Neural crest cell (in vitro differentiated cells): ENCODE measurements at regions not wholly inside any gene's neighbourhood (a gene's known extent, or its start where the extent isn't known, plus 50 kb on each side); places are given as distances from the start of the nearest gene placed in this dataset.

Experiments used
- DNase-seq: peaks from one replicate; pipeline ENCODE4 v3.0.0; 2021; ENCODE audit warnings: low read depth, mixed read lengths, low spot score
- H3K27ac Mint-ChIP-seq: one replicate; pipeline ENCODE4 v1.8.0; 2021; ENCODE audit warnings: mild to moderate bottlenecking, mixed read lengths; ENCODE audit not compliant: unreplicated experiment
- H3K27me3 Mint-ChIP-seq: 2 replicates; pipeline ENCODE4 v1.8.0; 2021; ENCODE audit warnings: low read depth, mild to moderate bottlenecking, mixed read lengths
- H3K36me3 Mint-ChIP-seq: 2 replicates; pipeline ENCODE4 v1.8.0; 2021; ENCODE audit warnings: low read depth, mild to moderate bottlenecking, mixed read lengths
- H3K4me1 Mint-ChIP-seq: 2 replicates; pipeline ENCODE4 v1.8.0; 2021; ENCODE audit warnings: mixed read lengths
- H3K4me3 Mint-ChIP-seq: one replicate; pipeline ENCODE4 v1.8.0; 2021; ENCODE audit warnings: mild to moderate bottlenecking, mixed read lengths
- H3K9me3 Mint-ChIP-seq: 2 replicates; pipeline ENCODE4 v1.8.0; 2021; ENCODE audit warnings: mixed read lengths
- TF ChIP-seq, protein P1 (sequence below): fragments of 200-600 bp; sonication (generic); conservative IDR thresholded peaks from 2 replicates; pipeline ENCODE4 v1.5.0; 2021; ENCODE audit warnings: antibody characterized with exemption, mild to moderate bottlenecking

DNA sequence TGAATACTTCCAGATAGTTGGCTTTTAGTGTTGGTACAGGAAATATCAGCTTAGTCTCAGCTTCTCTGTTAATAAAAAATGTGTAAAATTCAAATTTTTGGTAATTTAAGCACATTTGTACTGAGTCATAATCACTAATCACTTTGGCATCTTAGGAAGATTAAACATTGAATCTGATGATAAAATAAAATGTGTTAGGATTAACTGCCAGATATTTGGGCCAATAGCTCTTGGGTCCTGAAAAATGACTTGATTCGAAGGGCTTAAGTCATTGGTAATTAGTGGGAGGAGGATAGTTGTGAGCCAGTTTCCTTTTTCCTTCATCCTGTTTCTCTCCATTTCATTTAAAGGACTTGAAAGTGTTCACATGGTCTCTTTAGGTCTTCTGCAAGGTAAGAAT, 426.1 kb downstream of the RFPL4B start:
- Mint-ChIP-seq H3K4me1 (peaks cover 6% of the 10 kb centered on the region), H3K4me3 (no peak overlapping the region)
- TF ChIP-seq, protein P1, sequence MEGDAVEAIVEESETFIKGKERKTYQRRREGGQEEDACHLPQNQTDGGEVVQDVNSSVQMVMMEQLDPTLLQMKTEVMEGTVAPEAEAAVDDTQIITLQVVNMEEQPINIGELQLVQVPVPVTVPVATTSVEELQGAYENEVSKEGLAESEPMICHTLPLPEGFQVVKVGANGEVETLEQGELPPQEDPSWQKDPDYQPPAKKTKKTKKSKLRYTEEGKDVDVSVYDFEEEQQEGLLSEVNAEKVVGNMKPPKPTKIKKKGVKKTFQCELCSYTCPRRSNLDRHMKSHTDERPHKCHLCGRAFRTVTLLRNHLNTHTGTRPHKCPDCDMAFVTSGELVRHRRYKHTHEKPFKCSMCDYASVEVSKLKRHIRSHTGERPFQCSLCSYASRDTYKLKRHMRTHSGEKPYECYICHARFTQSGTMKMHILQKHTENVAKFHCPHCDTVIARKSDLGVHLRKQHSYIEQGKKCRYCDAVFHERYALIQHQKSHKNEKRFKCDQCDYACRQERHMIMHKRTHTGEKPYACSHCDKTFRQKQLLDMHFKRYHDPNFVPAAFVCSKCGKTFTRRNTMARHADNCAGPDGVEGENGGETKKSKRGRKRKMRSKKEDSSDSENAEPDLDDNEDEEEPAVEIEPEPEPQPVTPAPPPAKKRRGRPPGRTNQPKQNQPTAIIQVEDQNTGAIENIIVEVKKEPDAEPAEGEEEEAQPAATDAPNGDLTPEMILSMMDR = no peak

DNA sequence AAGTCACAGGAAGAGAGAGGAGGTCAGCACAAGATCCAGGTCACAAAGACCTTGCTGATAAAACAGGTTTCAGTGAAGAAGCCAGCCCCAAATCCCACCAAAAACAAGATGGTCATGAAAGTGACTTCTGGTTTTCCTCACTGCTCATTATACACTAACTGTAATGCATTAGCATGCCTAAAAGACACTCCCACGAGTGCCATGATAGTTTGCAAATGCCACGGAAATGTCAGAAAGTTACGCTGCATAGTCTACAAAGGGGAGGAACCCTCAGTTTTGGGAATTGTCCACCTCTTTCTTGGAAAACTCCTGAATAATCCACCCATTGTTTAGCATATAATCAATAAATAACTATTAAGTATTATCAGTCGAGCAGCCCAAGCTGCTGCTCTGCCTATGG, 427.2 kb downstream of the RFPL4B start:
- Mint-ChIP-seq H3K36me3 (peaks cover 8% of the 10 kb centered on the region), H3K4me1 (peaks cover 7% of the 10 kb centered on the region), H3K27me3 (no peaks in the 10 kb centered on the region), H3K27ac (no peak overlapping the region), H3K4me3 (no peak overlapping the region), H3K9me3 (peaks cover 9% of the 10 kb centered on the region)
- DNase-seq = no peak
- TF ChIP-seq, protein P1 = no peak

More for the DNA sequence above, 426.1 kb downstream of the RFPL4B start:
- no peak for DNase-seq
- H3K27ac Mint-ChIP-seq = no peak overlapping the region
- H3K9me3 Mint-ChIP-seq = peaks cover 15% of the 10 kb centered on the region
- peaks cover 14% of the 10 kb centered on the region for H3K36me3 Mint-ChIP-seq
- H3K27me3 Mint-ChIP-seq = no peaks in the 10 kb centered on the region

DNA sequence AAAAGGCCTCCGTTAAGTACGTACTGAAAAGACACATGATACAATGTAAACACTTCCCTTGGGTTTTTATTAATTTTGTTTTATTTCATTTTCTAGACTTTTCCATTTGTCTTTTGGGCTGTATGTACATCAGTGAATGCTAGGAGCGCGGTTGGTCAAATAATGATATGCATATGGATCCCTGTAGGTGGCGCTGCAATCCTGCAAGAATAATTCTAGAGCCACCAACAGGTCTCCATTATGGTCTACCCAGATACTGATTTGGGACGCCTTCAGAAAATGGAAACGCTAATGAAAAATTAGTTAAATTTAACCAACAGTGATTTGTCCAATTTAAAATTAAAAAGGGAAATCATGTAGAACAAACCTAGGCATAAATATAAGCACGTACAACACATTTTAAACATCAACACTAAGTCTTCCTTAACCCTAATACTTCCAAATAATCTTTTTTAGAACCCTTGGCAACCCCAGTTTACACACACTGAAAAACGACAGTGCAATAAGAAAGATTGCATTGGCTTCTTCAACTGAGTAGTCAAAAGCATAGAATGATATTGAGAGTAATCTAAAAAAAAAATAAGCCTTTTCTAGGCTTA, 433.5 kb downstream of the RFPL4B start:
- Mint-ChIP-seq H3K9me3 (peaks cover 5% of the 10 kb centered on the region), H3K27ac (no peak overlapping the region), H3K36me3 (peaks cover 7% of the 10 kb centered on the region), H3K4me1 (peaks cover 46% of the 10 kb centered on the region), H3K4me3 (peak overlapping the region; percentile 7), H3K27me3 (no peaks in the 10 kb centered on the region)
- peak; percentile 88 for DNase-seq
- TF ChIP-seq, protein P1 = peak; percentile 95

DNA sequence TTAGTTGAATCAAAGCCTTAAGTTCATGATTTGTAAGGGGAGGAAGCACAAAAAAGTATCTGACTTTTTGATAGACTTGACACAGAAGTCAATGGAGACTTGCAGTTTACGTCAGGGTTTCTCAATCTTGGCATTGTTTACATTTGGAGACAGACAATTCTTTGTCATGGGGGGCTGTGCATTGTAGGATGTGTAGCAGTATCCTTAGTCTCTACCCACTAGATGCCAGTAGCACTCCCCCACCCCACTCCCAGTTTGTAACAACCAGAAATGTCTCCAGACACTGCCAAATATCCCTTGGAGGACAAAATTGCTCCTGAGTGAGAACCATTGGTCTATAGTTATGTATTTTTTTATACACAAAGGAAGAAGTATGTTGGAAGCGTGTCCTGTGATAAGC, 434.1 kb downstream of the RFPL4B start:
- TF ChIP-seq, protein P1 = no peak
- Mint-ChIP-seq H3K4me3 (peak overlapping the region; percentile 54), H3K27me3 (no peaks in the 10 kb centered on the region), H3K36me3 (peaks cover 7% of the 10 kb centered on the region), H3K9me3 (peaks cover 5% of the 10 kb centered on the region), H3K4me1 (peaks cover 46% of the 10 kb centered on the region), H3K27ac (peak overlapping the region; percentile 59)
- DNase-seq = peak; percentile 32

DNA sequence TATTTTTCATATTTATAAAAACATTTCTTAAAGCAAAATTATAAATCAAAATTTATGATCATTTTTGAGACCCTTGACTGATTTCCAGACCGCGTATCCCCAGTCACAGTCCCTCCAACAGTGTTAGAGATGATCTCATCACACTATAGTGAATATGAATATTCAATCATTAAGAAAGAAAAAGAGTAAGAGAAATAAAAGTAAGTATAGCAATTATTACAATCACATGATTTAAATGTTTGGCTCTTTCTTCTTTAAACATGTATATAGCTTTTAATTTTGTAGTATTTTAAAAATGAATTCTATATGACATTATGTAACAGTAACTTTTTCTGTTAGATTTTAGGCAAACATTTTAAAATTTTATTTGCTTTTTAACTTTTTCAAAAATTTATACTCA, 438.3 kb downstream of the RFPL4B start:
- H3K27me3 Mint-ChIP-seq = no peaks in the 10 kb centered on the region
- no peak overlapping the region for H3K4me3 Mint-ChIP-seq
- TF ChIP-seq, protein P1 = no peak
- peaks cover 5% of the 10 kb centered on the region for H3K36me3 Mint-ChIP-seq
- peaks cover 44% of the 10 kb centered on the region for H3K4me1 Mint-ChIP-seq
- peaks cover 4% of the 10 kb centered on the region for H3K9me3 Mint-ChIP-seq
- no peak for DNase-seq
- H3K27ac Mint-ChIP-seq = no peak overlapping the region
